ENCODE measurements at regions not wholly inside any gene's neighbourhood (a gene's known extent, or its start where the extent isn't known, plus 50 kb on each side); places are given as distances from the start of the nearest gene placed in this dataset.

GRCh38 chr4:10811991-10812390, 127.4 kb upstream of the CLNK start:
- TF ChIP-seq TARDBP (IDR thresholded peaks at IDR 0.05) (no peak), BHLHE40 (IDR thresholded peaks at IDR 0.05; ENCODE audit: borderline replicate concordance) (no peak), ELF4 (IDR thresholded peaks at IDR 0.05) (no peak), HDGF (IDR thresholded peaks at IDR 0.05; ENCODE audit: borderline replicate concordance) (no peak), SP1 (IDR thresholded peaks at IDR 0.05) (no peak), FOXK2 (IDR thresholded peaks at IDR 0.05) (no peak), LEF1 (IDR thresholded peaks at IDR 0.05; ENCODE audit: borderline replicate concordance) (no peak), FOXA1 (IDR thresholded peaks at IDR 0.05) (no peak), SUZ12 (IDR thresholded peaks at IDR 0.05) (no peak), ZNF384 (IDR thresholded peaks at IDR 0.05) (no peak), PKNOX1 (IDR thresholded peaks at IDR 0.05) (no peak), ARNT (IDR thresholded peaks at IDR 0.05) (no peak), NFRKB (IDR thresholded peaks at IDR 0.05) (no peak)

All from HEK293T (cell line).